DMS53 (cell line): ENCODE measurements at regions not wholly inside any gene's neighbourhood (a gene's known extent, or its start where the extent isn't known, plus 50 kb on each side); places are given as distances from the start of the nearest gene placed in this dataset.

ENCODE experiments used
- DNase-seq: peaks from one replicate; lab custom pipeline; 2025; lab: John Stamatoyannopoulos, UW

DNA sequence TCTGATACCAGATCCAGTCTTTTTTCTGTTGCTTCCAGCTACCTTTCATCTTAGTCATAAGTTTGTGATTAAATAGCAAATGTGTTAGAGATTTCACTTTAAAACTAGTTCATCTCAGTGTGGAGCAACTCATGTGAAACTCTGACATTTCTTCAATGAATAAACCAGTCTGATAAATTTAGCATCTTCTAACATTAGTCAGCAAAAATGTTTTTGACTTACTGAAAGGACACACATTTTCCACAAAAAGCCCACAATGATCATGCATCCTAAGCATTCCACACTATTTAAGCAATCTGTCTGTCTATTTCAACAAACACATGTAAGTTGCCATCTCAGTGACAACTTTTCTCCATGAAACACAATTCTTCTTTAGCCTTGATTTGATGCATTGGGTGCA, 222.2 kb upstream of the SLC35B3 start:
- no peak for DNase-seq

DNA sequence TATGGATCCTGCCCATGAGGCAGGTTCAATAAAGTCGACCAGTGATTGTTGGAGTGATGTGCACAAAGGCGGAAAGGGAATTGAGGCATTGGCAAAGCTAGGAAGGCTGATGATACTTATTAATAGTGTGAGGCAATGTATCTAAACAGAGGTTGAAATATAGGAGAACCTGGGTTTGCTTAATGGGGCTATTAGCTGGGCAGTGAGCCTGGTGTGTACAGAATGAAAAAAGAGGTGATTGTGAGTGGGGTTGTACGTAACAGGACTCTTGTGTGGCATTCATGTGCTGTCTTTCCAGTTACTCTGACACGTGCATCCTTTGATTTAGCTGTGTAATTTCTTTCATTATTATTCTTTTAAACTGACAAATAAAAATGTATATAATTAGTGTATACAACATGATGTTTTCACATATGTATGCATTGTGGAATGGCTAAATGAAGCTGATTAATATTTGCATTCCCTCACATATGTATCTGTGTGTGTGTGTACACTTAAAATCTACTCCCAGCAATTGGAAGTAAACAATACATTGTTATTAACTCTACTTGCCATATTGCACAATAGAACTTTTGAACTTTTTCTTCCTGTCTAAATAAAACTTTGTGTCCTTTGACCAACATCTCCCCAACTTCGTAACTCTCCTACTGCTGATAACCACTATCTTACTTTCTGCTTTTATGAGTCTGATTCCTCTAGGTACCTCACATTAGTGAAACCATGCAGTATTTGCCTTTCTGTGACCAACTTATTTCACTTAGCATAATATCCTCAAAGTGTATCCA, 220.5 kb upstream of the SLC35B3 start:
- DNase-seq: no peak

DNA sequence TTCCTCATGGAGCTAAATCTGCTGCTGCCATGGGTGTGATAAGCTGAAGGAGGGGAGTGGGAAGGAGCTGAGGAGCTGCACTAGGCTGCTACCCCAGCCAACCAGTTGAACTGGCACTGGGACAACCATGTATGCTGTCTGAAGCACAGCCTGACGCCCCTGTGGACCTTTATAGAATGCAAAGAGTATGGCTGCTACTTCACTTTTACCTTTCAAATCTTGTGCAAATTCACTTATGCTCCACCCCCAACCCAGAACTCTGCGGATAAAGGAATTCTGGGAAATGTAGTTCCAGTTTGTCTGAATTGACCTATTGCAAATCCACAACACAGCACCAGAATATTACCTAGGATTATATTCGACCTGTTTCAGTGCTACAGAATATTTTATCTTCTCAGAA, 217.4 kb upstream of the SLC35B3 start:
- no peak for DNase-seq

DNA sequence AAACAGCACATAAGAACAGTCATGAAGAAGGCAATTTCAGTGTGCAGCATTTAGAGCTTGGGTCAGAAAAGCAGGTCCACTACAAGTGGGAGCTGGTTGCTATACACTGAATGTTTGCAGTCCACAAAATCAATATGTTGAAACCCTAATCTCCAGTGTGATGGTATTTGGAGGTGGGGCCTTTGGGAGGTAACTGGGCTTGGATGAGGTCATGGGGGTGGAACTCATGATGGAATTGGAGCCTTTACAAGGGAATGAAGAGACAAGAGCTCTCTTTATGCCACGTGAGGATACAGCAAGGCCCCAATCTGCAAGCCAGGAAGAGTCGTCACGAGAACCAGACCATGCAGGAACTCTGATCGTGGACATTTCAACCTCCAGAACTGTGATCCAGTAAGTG, 216.7 kb upstream of the SLC35B3 start:
- no peak for DNase-seq

DNA sequence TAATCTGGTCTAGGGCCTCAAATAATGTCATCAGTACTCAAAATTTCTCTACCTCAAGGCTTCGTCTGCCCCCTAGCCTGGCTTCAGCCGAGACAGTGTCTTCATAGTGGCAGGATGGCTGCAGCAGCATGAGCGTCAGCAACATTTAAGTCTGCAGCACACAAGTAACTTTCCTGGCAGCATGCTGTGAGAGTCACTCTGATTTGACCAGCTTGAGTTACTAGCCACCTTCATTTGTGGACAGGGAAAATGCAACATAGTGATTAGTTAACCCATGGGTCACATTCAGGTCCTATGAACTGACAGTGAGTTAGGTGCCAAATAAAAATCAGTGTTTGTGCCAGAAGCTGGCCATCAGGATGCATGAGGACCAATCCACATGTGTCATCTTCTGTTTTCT, 209.9 kb upstream of the SLC35B3 start:
- DNase-seq: no peak

DNA sequence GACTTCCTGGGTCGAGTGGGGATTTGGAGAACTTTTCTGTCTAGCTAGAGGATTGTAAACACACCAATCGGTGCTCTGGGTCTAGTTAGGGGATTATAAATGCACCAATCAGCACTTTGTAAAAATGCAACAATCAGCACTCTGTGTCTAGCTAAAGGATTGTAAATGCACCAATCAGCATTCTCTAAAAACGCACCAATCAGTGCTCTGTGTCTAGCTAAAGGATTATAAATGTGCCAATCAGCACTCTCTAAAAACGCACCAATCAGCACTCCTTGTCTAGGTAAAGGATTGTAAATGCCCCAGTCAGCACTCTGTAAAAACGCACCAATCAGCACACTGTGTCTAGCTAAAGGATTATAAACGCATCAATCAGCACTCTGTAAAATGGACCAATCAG, 209.0 kb upstream of the SLC35B3 start:
- peak; percentile 5 for DNase-seq

GRCh38 chr6:8642854-8643253, 207.5 kb upstream of the SLC35B3 start:
- DNase-seq: no peak

- no peak for DNase-seq
Measured at GRCh38 chr6:8642131-8642530, 206.8 kb upstream of the SLC35B3 start.

GRCh38 chr6:8639928-8640649, 204.7 kb upstream of the SLC35B3 start:
- DNase-seq: no peak

DNA sequence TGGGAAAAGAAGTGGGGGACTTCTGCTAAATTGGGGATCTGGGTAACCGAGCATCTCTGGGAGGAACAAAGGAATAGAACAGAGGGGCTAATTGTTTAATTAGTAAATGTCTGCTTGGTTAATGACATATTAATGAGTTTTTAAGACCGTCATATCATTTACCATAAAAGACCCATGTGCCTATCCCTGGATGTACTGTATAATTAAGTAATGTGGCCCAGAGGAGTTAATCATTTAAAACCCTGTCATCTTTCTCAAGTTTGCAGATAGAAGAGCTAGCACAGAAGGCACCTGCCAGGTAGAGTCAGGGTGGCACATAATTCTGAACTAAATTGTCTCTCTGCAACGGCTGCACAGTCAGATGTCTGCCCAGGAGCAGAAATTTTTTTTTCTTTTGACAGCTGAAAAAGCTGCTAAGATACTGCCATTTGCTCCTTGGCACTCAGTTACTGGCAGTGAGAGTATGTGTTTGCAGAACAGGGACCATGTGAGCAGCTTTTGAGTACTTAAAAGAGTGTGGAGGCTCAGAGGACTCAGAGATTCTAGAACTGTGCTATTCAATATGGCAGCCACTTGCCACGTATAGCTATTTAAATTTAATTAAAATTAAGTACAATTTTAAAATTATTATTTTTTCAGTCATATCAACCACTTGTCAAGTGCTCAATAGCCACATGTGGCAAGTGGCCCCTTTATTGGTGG, 202.7 kb upstream of the SLC35B3 start:
- no peak for DNase-seq

DNA sequence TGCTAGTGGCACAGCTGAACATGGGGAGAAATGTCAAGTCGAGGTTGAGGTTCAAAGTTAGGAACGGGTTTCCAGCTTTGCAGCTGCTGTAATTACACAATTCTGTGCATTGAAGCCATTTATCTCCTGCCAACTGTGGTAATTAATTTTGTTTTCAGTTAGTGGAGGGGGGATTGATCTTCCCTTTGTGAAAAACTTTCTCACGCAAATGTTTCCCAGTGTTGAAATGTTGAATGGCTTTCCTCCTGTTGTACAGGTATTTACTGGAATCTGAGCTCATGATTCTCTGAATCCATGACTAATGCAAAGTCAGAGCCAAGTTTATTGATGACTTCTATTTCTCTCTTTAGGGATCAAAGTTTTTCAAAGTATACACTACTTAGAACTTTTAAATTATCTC, 198.4 kb upstream of the SLC35B3 start:
- no peak for DNase-seq

DNA sequence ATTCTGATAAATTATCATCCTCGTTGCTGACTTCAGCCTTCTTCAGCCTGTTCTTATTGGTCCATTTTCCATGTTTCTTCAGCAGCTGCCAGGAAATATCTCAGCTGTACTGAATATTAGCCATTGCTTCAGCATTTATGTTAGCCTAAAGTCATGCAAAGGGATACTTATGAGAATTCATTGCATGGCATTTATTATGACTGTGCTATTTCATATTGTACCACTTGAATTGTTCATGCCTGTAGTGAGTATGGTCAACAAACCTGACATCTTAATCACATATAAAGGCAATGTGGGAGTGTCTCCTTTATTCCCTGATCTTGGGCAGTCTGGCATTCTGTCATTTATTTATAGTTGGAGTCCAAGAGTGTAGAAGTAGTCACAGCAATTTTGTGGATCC, 193.4 kb upstream of the SLC35B3 start:
- DNase-seq: no peak

- no peak for DNase-seq
Measured at GRCh38 chr6:8628063-8628462, 192.7 kb upstream of the SLC35B3 start.

- DNase-seq: peak; percentile 17
Measured at GRCh38 chr6:8627085-8627861, 191.9 kb upstream of the SLC35B3 start.

DNA sequence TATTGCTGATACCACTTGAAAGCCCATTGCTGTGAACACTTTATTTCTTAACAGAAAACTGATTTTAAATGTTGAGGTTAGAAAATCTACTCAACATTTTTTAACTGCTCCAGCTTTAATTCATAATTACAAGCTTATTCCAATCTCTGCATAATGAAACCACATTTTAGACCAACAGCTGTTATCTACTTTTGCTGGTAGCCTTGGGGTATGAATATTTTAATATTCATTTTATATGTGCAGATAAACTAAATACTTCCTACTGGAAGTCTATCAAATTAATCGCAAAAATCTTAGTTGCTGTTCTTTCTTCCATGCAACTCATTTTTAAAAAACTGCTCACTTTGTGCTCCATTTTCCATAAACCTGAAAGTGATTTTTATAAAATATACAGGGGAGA, 189.3 kb upstream of the SLC35B3 start:
- no peak for DNase-seq

DNA sequence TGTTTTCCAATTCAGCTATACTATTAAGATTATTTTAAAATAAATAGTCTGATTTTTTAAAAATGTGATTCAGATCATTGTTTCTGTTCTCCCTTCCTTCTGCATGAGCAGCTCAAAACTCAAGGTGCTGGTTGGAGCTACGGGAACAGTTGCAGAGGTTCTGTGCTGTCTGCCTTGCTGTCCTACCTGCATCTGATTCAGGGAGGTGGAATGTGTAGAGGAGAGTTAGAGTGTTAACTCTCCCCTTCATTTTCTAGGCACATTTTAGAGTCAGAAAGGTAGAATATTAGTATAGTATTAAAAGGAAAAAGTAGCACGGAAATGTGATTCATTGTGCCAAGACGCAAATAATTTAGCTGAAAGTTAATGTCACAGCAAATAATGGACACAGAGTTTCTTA, 188.1 kb upstream of the SLC35B3 start:
- DNase-seq: no peak

GRCh38 chr6:8619853-8620252, 184.5 kb upstream of the SLC35B3 start:
- DNase-seq: peak; percentile 22

GRCh38 chr6:8619408-8619807, 184.1 kb upstream of the SLC35B3 start:
- peak; percentile 42 for DNase-seq

DNA sequence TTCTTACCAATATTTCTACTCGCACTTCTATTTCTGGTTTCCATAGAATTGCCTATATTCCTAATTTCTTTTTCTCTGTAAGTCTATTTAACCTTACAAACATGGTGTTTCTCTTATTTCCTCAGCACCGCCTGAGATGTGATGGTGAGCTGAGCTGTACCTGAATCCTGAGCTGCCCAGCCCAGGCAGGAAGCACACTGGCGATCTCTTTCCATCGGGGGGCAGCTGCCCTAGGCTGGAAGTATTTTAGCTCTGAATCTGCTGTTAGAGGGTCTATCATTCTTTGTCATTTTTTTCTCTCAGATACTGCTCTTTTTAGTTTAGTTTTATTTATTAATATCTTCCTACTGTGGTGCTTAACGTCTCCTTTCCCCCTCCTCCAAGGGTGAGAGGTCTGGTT, 173.4 kb upstream of the SLC35B3 start:
- no peak for DNase-seq

GRCh38 chr6:8589941-8590729, 154.8 kb upstream of the SLC35B3 start:
- DNase-seq: peak; percentile 21

GRCh38 chr6:8588176-8588575, 152.8 kb upstream of the SLC35B3 start:
- DNase-seq: no peak
